Neuronal stem cell (in vitro differentiated cells): ENCODE measurements at regions not wholly inside any gene's neighbourhood (a gene's known extent, or its start where the extent isn't known, plus 50 kb on each side); places are given as distances from the start of the nearest gene placed in this dataset.

ENCODE experiments used
- DNase-seq: peaks from one replicate; pipeline ENCODE4 v3.0.0-alpha.2; 2013; ENCODE audit warnings: low spot score
- H2AFZ ChIP-seq: one replicate; pipeline ENCODE4 v1.6.1; 2013; ENCODE audit warnings: mild to moderate bottlenecking, low read length, inconsistent platforms
- H2AK5ac ChIP-seq: 2 replicates; pipeline ENCODE4 v1.6.1; 2013; ENCODE audit warnings: low read depth, mild to moderate bottlenecking, inconsistent platforms, low read length, moderate library complexity, mixed read lengths
- H2BK120ac ChIP-seq: 2 replicates; pipeline ENCODE4 v1.6.1; 2013; ENCODE audit warnings: low read depth, mild to moderate bottlenecking, inconsistent platforms, low read length, moderate library complexity, mixed read lengths
- H2BK12ac ChIP-seq: one replicate; pipeline ENCODE4 v1.6.1; 2013; ENCODE audit warnings: low read length, inconsistent platforms
- H2BK15ac ChIP-seq: 2 replicates; pipeline ENCODE4 v1.6.1; 2013; ENCODE audit warnings: mild to moderate bottlenecking, low read length, inconsistent platforms, mixed read lengths
- H2BK5ac ChIP-seq: one replicate; pipeline ENCODE4 v1.6.1; 2013; ENCODE audit warnings: inconsistent platforms, mild to moderate bottlenecking, low read length, moderate library complexity
- H3K14ac ChIP-seq: one replicate; pipeline ENCODE4 v1.6.1; 2013; ENCODE audit warnings: low read length, inconsistent platforms
- H3K18ac ChIP-seq: 2 replicates; pipeline ENCODE4 v1.6.1; 2013; ENCODE audit warnings: low read length, inconsistent platforms
- H3K23ac ChIP-seq: 2 replicates; pipeline ENCODE4 v1.6.1; 2013; ENCODE audit warnings: low read depth, mild to moderate bottlenecking, mixed read lengths, low read length, inconsistent platforms; ENCODE audit not compliant: poor library complexity
- H3K27ac ChIP-seq: replicated peaks from 3 replicates; pipeline ENCODE4 v1.5.1; 2013; ENCODE audit warnings: low read length, inconsistent platforms
- H3K27me3 ChIP-seq, 3 experiments: 2 replicates each; pipeline ENCODE4 v1.6.1; 2013; ENCODE audit warnings: low read length in 3 of 3, mild to moderate bottlenecking in 2 of 3, inconsistent platforms in 1 of 3, low read depth in 1 of 3, mixed read lengths in 1 of 3, moderate library complexity in 1 of 3; ENCODE audit not compliant: control insufficient read depth in 3 of 3, insufficient read depth in 3 of 3
- H3K36me3 ChIP-seq, 2 donors: replicated peaks in 1 of 2; 2 replicates each; pipeline ENCODE4 v1.6.1; 2013; ENCODE audit warnings: low read length in 2 of 2; ENCODE audit not compliant: control insufficient read depth in 2 of 2, insufficient read depth in 2 of 2
- H3K4ac ChIP-seq: 2 replicates; pipeline ENCODE4 v1.6.1; 2013; ENCODE audit warnings: inconsistent platforms, mild to moderate bottlenecking, low read length, moderate library complexity
- H3K4me1 ChIP-seq, 2 donors: 1 replicate in 1 of 2; 2 replicates in 1 of 2; pipeline ENCODE4 v1.6.1; 2013; ENCODE audit warnings: low read length in 2 of 2, low read depth in 1 of 2; ENCODE audit not compliant: control insufficient read depth in 2 of 2, insufficient read depth in 1 of 2
- H3K4me2 ChIP-seq: one replicate; pipeline ENCODE4 v1.6.1; 2013; ENCODE audit warnings: mild to moderate bottlenecking, low read length, inconsistent platforms; ENCODE audit not compliant: insufficient read depth, poor library complexity, severe bottlenecking
- H3K4me3 ChIP-seq, 2 donors: 2 replicates each; pipeline ENCODE4 v1.5.1; 2013; ENCODE audit warnings: low read length in 2 of 2, mild to moderate bottlenecking in 2 of 2, inconsistent platforms in 1 of 2, moderate library complexity in 1 of 2
- H3K79me1 ChIP-seq: one replicate; pipeline ENCODE4 v1.6.1; 2013; ENCODE audit warnings: low read depth, mild to moderate bottlenecking, inconsistent platforms, low read length, moderate library complexity
- H3K9ac ChIP-seq: one replicate; pipeline ENCODE4 v1.6.1; 2013; ENCODE audit warnings: mild to moderate bottlenecking, low read depth, low read length, inconsistent platforms; ENCODE audit not compliant: poor library complexity
- H3K9me3 ChIP-seq, 2 donors: replicated peaks in 1 of 2; 2 replicates each; pipeline versions ENCODE3 to v1.6.1; 2013; ENCODE audit warnings: low read length in 2 of 2, mild to moderate bottlenecking in 2 of 2, inconsistent platforms in 1 of 2, low read depth in 1 of 2, mixed read lengths in 1 of 2, moderate library complexity in 1 of 2; ENCODE audit not compliant: control insufficient read depth in 2 of 2, insufficient read depth in 1 of 2
- H4K8ac ChIP-seq: one replicate; pipeline ENCODE4 v1.6.1; 2013; ENCODE audit warnings: low read depth, mild to moderate bottlenecking, inconsistent platforms, low read length, moderate library complexity
- H4K91ac ChIP-seq: one replicate; pipeline ENCODE4 v1.6.1; 2013; ENCODE audit warnings: low read length, low read depth, mild to moderate bottlenecking, inconsistent platforms; ENCODE audit not compliant: poor library complexity
- WGBS, 2 donors: extraction: QIAGEN DNeasy Blood & Tissue Kit; methylation state at CpG; one replicate each; pipeline ENCODE4 v1.1.7; 2013; ENCODE audit warnings: missing lambda C conversion rate in 2 of 2, mixed read lengths in 1 of 2; ENCODE audit not compliant: insufficient read length in 2 of 2, insufficient replicate concordance in 1 of 2; ENCODE audit errors: extremely low coverage in 2 of 2; 5-methylcytosine and 5-hydroxymethylcytosine counted together

GRCh38 chr9:27848315-27848714 is 275.0 kb upstream of the C9orf72 start:
- no peak overlapping the region for H2AFZ ChIP-seq
- DNase-seq, result no peak
- H3K27ac ChIP-seq, result no peak overlapping the region
- H2BK120ac ChIP-seq, result no peak overlapping the region
- H3K79me1 ChIP-seq, result no peaks in the 10 kb centered on the region
- H2BK15ac ChIP-seq, result no peak overlapping the region
- no peak overlapping the region for H2AK5ac ChIP-seq
- H3K18ac ChIP-seq, result no peak overlapping the region
- H2BK12ac ChIP-seq, result no peak overlapping the region
- H3K4me2 ChIP-seq, result no peak overlapping the region
- no peaks in the 10 kb centered on the region for H3K36me3 ChIP-seq
- no peak overlapping the region for H3K9ac ChIP-seq
- H3K27me3 ChIP-seq, result no peaks in the 10 kb centered on the region
- no peaks in the 10 kb centered on the region for H3K9me3 ChIP-seq
- no peak overlapping the region for H4K91ac ChIP-seq
- H3K4me3 ChIP-seq, result no peak overlapping the region
- no peak overlapping the region for H3K14ac ChIP-seq
- H3K4me1 ChIP-seq, result no peaks in the 10 kb centered on the region
- H3K23ac ChIP-seq, result no peak overlapping the region
- no CpG with 5 or more reads among the region's 2 CpGs for WGBS, 2 donors
- no peak overlapping the region for H2BK5ac ChIP-seq
- H3K4ac ChIP-seq, result no peak overlapping the region
- H4K8ac ChIP-seq, result no peak overlapping the region

GRCh38 chr9:27851858-27852257 is 278.6 kb upstream of the C9orf72 start:
- Histone ChIP-seq H3K4ac (no peak overlapping the region), H3K27ac (no peak overlapping the region), H4K8ac (no peak overlapping the region), H2AK5ac (no peak overlapping the region), H3K4me3 (no peak overlapping the region), H2BK120ac (no peak overlapping the region), H2BK5ac (no peak overlapping the region), H2AFZ (no peak overlapping the region), H3K9me3 (no peaks in the 10 kb centered on the region), H3K18ac (no peak overlapping the region), H3K23ac (no peak overlapping the region), H2BK15ac (no peak overlapping the region), H3K36me3 (no peaks in the 10 kb centered on the region), H3K4me2 (no peak overlapping the region), H4K91ac (no peak overlapping the region), H3K9ac (no peak overlapping the region), H3K79me1 (no peaks in the 10 kb centered on the region), H3K14ac (no peak overlapping the region), H3K4me1 (peaks cover 0 to 1% of the 10 kb centered on the region in 2 donors), H2BK12ac (no peak overlapping the region), H3K27me3 (no peaks in the 10 kb centered on the region)
- DNase-seq, result no peak
- no CpG with 5 or more reads among the region's 1 CpG for WGBS, 2 donors

- no peak overlapping the region for H3K4ac ChIP-seq
Measured at GRCh38 chr9:27853529-27853928, 280.2 kb upstream of the C9orf72 start.

GRCh38 chr9:27856054-27856453 is 282.8 kb upstream of the C9orf72 start:
- no peak overlapping the region for H2BK15ac ChIP-seq
- H3K27ac ChIP-seq, result no peak overlapping the region
- no peak overlapping the region for H4K8ac ChIP-seq
- H2AK5ac ChIP-seq, result no peak overlapping the region
- no peak overlapping the region for H2BK120ac ChIP-seq
- no peaks in the 10 kb centered on the region for H3K36me3 ChIP-seq
- H3K9me3 ChIP-seq, result peaks cover 0 to 2% of the 10 kb centered on the region in 2 donors
- H2AFZ ChIP-seq, result no peak overlapping the region
- no peak overlapping the region for H3K4ac ChIP-seq
- no CpG with 5 or more reads among the region's 2 CpGs for WGBS, 2 donors
- no peak overlapping the region for H4K91ac ChIP-seq
- H2BK12ac ChIP-seq, result no peak overlapping the region
- no peaks in the 10 kb centered on the region for H3K27me3 ChIP-seq
- no peak overlapping the region for H3K18ac ChIP-seq
- no peak overlapping the region for H3K4me3 ChIP-seq
- H3K79me1 ChIP-seq, result no peaks in the 10 kb centered on the region
- no peak overlapping the region for H3K14ac ChIP-seq
- no peak overlapping the region for H2BK5ac ChIP-seq
- peaks cover 0 to 1% of the 10 kb centered on the region in 2 donors for H3K4me1 ChIP-seq
- DNase-seq, result no peak
- H3K23ac ChIP-seq, result no peak overlapping the region
- H3K4me2 ChIP-seq, result no peak overlapping the region
- H3K9ac ChIP-seq, result no peak overlapping the region

More at GRCh38 chr9:27853529-27853928, 280.2 kb upstream of the C9orf72 start:
- H3K23ac ChIP-seq, result no peak overlapping the region
- whole genome bisulfite sequencing, 2 donors, result no CpG with 5 or more reads among the region's 6 CpGs
- no peak for DNase-seq
- no peak overlapping the region for H2AK5ac ChIP-seq
- no peak overlapping the region for H3K4me2 ChIP-seq
- H3K27me3 ChIP-seq, result no peaks in the 10 kb centered on the region
- no peak overlapping the region for H3K9ac ChIP-seq
- no peak overlapping the region for H3K27ac ChIP-seq
- H4K91ac ChIP-seq, result no peak overlapping the region
- no peak overlapping the region for H2BK120ac ChIP-seq
- H3K18ac ChIP-seq, result no peak overlapping the region
- no peak overlapping the region for H2BK5ac ChIP-seq
- no peaks in the 10 kb centered on the region for H3K9me3 ChIP-seq
- peaks cover 0 to 1% of the 10 kb centered on the region in 2 donors for H3K4me1 ChIP-seq
- no peak overlapping the region for H4K8ac ChIP-seq
- no peak overlapping the region for H2AFZ ChIP-seq
- H3K79me1 ChIP-seq, result no peaks in the 10 kb centered on the region
- no peak overlapping the region for H3K4me3 ChIP-seq
- no peak overlapping the region for H2BK12ac ChIP-seq
- no peak overlapping the region for H2BK15ac ChIP-seq
- no peak overlapping the region for H3K14ac ChIP-seq
- H3K36me3 ChIP-seq, result no peaks in the 10 kb centered on the region
